ENCODE measurements at regions not wholly inside any gene's neighbourhood (a gene's known extent, or its start where the extent isn't known, plus 50 kb on each side); places are given as distances from the start of the nearest gene placed in this dataset.
"Not testable (repeated sequence)": the region's sequence is repeated elsewhere in the genome, so short reads cannot be mapped to it uniquely, and the experiment has no call there.

GRCh38 chr15:59760256-59760655, 71.1 kb upstream of the BNIP2 start:
- TF ChIP-seq EP300, CTCF (IDR thresholded peaks at IDR 0.05): not testable (repeated sequence)
